HG03066 (cell line): ENCODE measurements at regions not wholly inside any gene's neighbourhood (a gene's known extent, or its start where the extent isn't known, plus 50 kb on each side); places are given as distances from the start of the nearest gene placed in this dataset.
A peak's percentile ranks its signal among the peaks of the same experiment; 100 is the strongest.
"Not testable (repeated sequence)": the region's sequence is repeated elsewhere in the genome, so short reads cannot be mapped to it uniquely, and the experiment has no call there.

Experiments
- ATAC-seq: cut with Tn5 transposase; IDR thresholded peaks from one replicate; pipeline ENCODE4 v1.9.1; 2021; ENCODE audit warnings: low read depth; ENCODE audit not compliant: unreplicated experiment

GRCh38 chr5:91469517-91470165, 86.5 kb upstream of the ARRDC3 start:
- no peak for ATAC-seq

DNA sequence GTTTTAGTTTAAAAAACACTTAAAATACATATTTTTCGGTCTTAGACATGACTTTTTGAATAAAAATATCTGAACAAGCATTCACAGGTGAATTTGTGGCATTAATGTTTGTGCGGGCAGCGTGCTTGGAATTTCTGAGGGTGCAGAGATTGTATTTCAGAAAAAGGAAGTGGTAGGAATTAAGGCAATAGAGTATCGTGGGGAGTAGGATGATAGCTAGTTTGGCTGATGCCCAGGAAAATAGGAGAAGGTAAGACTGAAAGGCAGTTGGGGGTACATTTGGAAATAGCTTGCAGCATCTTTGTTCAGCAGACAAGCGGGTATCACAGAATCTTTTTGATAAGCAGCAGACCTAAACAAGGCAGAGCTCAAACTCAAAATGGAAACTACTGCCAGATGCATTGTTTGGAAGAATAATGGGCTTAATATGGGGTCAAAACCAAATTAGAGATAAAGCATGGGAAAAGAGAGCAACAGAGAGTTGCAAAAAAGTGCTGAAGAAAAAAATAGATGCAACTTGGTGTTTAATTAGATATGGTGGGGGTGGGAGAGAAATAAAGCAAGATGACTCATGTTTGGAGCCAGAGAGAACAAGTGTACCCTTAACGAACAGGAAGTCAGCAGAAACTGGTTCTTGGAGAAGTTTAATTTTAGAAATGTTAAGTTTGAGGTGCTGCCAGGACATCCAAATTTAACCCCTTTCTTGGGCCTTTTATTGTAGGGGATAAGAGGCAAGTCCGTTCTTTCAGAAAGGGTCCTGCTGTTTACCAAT, 85.7 kb upstream of the ARRDC3 start:
- no peak for ATAC-seq

GRCh38 chr5:91464886-91465646, 81.9 kb upstream of the ARRDC3 start:
- ATAC-seq, result no peak

DNA sequence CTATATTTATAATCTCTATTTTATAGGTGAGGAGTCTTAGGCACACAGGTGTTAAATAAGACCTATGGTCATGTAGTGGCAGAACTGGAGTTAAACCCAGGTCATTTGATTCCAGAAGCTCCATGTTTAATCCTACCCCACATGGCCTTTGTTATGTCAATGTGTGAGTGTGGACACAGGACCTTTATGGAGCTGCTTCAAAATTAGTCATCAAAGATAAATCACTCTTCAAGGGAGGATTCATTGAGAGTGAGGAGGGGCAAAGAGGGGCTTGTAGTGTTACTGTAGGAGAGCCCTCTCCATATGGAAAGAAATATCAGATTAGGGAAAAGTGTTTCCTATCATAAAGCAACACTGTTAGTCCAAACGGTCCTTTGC, 74.6 kb upstream of the ARRDC3 start:
- no peak for ATAC-seq

DNA sequence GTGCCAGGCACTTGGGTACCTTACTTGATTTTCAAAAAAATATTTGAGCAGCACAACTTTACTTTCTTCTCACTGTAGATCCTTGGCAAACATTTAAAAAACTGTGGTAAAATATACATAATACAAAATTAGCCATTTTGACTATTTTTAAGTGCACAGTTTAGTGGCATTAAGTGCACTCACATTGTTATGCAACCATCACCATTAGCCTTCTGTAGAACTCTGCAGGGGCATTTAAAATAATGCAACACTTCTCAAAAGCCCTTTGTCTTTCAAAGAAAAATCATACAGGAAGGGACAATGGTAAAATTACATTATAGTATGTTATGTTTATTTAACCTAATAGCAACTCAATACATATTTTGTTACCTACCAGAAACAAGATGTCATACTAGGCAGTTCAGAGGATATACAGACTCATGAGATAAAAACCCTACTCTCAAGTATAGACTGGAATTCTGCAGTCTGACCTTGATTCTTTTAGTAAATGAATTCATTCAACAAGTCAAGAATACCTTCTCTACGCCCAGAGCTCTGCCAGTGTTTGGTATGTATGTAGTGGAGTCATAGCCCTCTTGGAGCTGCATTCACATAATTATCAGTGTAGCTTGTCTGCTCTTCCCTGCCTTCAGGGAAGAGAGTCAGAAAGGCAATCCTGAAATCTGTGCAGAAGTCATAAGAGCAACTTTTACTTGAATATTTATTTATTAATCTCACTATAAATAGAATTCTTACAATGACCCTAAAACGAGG, 74.0 kb upstream of the ARRDC3 start:
- no peak for ATAC-seq

GRCh38 chr5:91449083-91449482, 66.0 kb upstream of the ARRDC3 start:
- ATAC-seq, result no peak

DNA sequence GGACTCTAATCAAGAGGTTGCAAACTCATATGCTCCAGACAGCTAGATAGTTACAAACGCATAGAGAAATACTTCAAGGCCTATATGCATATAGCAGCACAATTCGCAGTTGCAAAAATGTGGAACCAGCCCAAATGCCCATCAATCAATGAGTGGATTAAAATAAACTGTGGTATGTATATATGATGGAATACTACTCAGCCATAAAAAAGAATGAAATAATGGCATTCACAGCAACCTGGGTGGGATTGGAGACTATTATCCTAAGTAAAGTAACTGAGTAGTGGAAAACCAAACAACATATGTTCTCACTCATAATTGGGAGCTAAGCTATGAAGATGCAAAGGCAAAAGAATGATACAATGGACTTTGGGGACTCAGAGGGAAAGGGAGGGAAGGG, 65.0 kb upstream of the ARRDC3 start:
- not testable (repeated sequence) for ATAC-seq

DNA sequence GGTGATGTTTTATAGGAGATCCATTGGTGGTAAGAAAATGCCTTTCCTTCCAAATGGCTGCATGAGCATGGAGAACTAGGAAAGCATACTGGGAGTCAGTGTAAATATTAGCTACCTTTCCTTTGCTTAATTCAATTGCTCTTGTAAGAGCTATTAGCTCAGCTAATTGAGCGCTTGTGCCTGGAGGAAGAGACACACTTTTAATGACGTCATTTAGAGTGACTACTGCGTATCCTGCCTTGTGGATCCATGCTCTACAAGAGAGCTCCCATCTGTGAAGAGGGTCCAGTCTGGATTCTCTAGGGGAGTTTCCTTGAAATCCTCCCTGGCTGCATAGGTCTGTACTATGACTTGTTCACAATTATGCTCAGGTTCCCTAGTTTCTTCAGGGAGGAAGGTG, 63.8 kb upstream of the ARRDC3 start:
- ATAC-seq, result not testable (repeated sequence)

DNA sequence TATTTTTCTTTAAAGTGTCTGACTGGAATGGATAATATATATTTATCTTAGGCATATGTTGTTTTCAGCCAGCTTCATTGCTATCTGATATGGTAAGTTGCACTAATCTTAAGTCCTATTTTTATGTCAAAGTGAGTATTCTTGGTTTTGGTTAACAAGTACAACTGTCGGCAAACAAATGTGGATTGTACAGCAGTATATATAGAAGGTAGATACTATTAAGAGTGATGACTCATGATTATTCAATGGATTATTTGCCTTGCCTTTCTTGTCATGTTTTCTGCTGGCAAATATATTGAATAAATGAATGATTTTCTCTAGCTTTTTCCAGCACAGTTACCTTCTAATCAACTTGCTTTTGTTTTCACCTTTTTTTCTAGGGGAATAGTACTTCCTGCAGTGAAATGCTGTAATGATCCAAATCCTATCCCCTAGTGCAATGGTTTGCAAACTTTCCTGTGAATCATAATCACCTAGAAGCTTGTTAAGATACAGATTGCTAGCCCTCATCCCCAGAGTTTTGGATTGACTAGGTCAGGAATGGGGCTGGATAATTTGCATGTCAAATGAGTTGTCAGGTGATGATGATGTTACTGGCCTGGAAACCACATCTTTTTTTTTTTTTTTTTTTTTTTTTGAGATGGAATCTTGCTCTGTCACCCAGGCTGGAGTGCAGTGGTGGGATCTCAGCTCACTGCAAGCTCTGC, 60.8 kb upstream of the ARRDC3 start:
- no peak for ATAC-seq

GRCh38 chr5:91443023-91443422, 59.9 kb upstream of the ARRDC3 start:
- no peak for ATAC-seq

- ATAC-seq, result no peak
Measured at GRCh38 chr5:91441082-91441481, 58.0 kb upstream of the ARRDC3 start.

GRCh38 chr5:91438871-91439270, 55.8 kb upstream of the ARRDC3 start:
- ATAC-seq, result no peak

DNA sequence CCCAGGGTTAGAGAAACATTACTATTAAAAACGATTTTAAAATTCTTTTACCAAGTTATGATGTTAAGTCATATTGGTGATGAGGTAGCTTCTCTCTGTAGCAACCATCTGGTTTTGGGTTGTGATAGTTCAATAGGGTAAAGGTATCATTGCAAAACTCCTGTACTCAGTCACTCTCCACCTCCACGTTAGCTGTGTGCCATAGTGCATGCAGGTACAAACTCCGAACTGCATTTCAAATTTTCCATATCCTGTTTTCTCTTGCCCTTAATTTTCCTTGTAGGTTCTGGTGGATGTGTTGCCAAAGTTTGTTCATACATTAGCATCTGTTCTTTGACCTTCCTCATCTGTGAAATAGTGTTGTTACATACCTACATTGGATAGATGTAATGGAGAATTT, 53.1 kb upstream of the ARRDC3 start:
- no peak for ATAC-seq

DNA sequence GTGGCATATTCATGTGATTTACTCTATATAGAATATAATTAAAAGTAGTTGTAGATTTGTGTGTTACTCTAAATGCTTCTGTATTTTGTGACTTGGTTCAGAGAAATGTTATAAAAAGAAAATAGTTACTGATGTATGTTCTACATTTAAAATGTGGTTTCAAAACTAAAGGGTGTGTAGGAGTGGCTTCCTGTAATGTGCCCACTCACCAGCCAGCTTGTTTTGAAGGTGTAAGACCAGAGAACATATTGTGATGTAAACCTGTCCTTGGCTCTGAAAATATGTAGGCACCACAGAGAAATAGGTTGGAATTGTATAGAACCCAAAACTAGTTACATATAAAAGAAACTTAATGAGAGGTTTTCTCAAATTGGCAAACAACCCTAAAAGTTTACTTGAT, 51.2 kb upstream of the ARRDC3 start:
- ATAC-seq, result peak; percentile 65

- no peak for ATAC-seq
Measured at GRCh38 chr5:91433861-91434260, 50.7 kb upstream of the ARRDC3 start.
